ENCODE measurements at regions not wholly inside any gene's neighbourhood (a gene's known extent, or its start where the extent isn't known, plus 50 kb on each side); places are given as distances from the start of the nearest gene placed in this dataset.
"Not testable (repeated sequence)": the region's sequence is repeated elsewhere in the genome, so short reads cannot be mapped to it uniquely, and the experiment has no call there.

GRCh38 chr14:83918546-83918945 is 1611.4 kb upstream of the FLRT2 start:
- WGBS (ENCODE audit: insufficient coverage), result 100% methylated on average over 1 of the region's 2 CpGs

GRCh38 chr14:83919675-83920074 is 1610.3 kb upstream of the FLRT2 start:
- 92% methylated on average over 10 of the region's 13 CpGs for WGBS (ENCODE audit: insufficient coverage)
- not testable (repeated sequence) for DNase-seq (ENCODE audit: low read depth in 4 of 6, low spot score in 6 of 6); H3K9me3 ChIP-seq (ENCODE audit: control insufficient read depth, insufficient read depth, low read length); H3K36me3 ChIP-seq (ENCODE audit: control insufficient read depth, insufficient read depth, low read length); H3K27ac ChIP-seq (ENCODE audit: low read depth, low read length); H3K4me1 ChIP-seq (ENCODE audit: control insufficient read depth, insufficient read depth, low read length); H3K4me3 ChIP-seq (ENCODE audit: low read depth, low read length); H3K27me3 ChIP-seq (ENCODE audit: control insufficient read depth, insufficient read depth, low read length)

More at GRCh38 chr14:83918546-83918945, 1611.4 kb upstream of the FLRT2 start:
- DNase-seq (ENCODE audit: low read depth in 4 of 6, low spot score in 6 of 6), result peak in 1 of 6 donors; percentile 72
- Histone ChIP-seq H3K4me1 (ENCODE audit: control insufficient read depth, insufficient read depth, low read length) (no peaks in the 10 kb centered on the region), H3K4me3 (ENCODE audit: low read depth, low read length) (no peak overlapping the region), H3K36me3 (ENCODE audit: control insufficient read depth, insufficient read depth, low read length) (no peaks in the 10 kb centered on the region), H3K27me3 (ENCODE audit: control insufficient read depth, insufficient read depth, low read length) (no peaks in the 10 kb centered on the region), H3K27ac (ENCODE audit: low read depth, low read length) (no peak overlapping the region), H3K9me3 (ENCODE audit: control insufficient read depth, insufficient read depth, low read length) (no peaks in the 10 kb centered on the region)

GRCh38 chr14:83923842-83924241 is 1606.1 kb upstream of the FLRT2 start:
- Histone ChIP-seq H3K4me3 (ENCODE audit: low read depth, low read length) (no peak overlapping the region), H3K27ac (ENCODE audit: low read depth, low read length) (no peak overlapping the region), H3K27me3 (ENCODE audit: control insufficient read depth, insufficient read depth, low read length) (no peaks in the 10 kb centered on the region), H3K36me3 (ENCODE audit: control insufficient read depth, insufficient read depth, low read length) (no peaks in the 10 kb centered on the region), H3K4me1 (ENCODE audit: control insufficient read depth, insufficient read depth, low read length) (no peaks in the 10 kb centered on the region), H3K9me3 (ENCODE audit: control insufficient read depth, insufficient read depth, low read length) (no peaks in the 10 kb centered on the region)
- WGBS (ENCODE audit: insufficient coverage), result 96% methylated on average over 3 of the region's 4 CpGs
- no peak for DNase-seq (ENCODE audit: low read depth in 4 of 6, low spot score in 6 of 6)

GRCh38 chr14:83924259-83924658 is 1605.7 kb upstream of the FLRT2 start:
- 90% methylated on average over 3 of the region's 3 CpGs for WGBS (ENCODE audit: insufficient coverage)
- no peak overlapping the region for H3K4me3 ChIP-seq (ENCODE audit: low read depth, low read length)

GRCh38 chr14:83940253-83940652 is 1589.7 kb upstream of the FLRT2 start:
- H3K27ac ChIP-seq (ENCODE audit: low read depth, low read length), result no peak overlapping the region
- no peaks in the 10 kb centered on the region for H3K27me3 ChIP-seq (ENCODE audit: control insufficient read depth, insufficient read depth, low read length)
- H3K4me3 ChIP-seq (ENCODE audit: low read depth, low read length), result no peak overlapping the region
- DNase-seq (ENCODE audit: low read depth in 4 of 6, low spot score in 6 of 6), result peak in 2 of 6 donors; percentile 14 to 53
- no peaks in the 10 kb centered on the region for H3K4me1 ChIP-seq (ENCODE audit: control insufficient read depth, insufficient read depth, low read length)
- H3K36me3 ChIP-seq (ENCODE audit: control insufficient read depth, insufficient read depth, low read length), result no peaks in the 10 kb centered on the region
- peaks cover 3% of the 10 kb centered on the region for H3K9me3 ChIP-seq (ENCODE audit: control insufficient read depth, insufficient read depth, low read length)
- no CpG with 5 or more reads among the region's 2 CpGs for WGBS (ENCODE audit: insufficient coverage)

More at GRCh38 chr14:83924259-83924658, 1605.7 kb upstream of the FLRT2 start:
- Histone ChIP-seq H3K4me1 (ENCODE audit: control insufficient read depth, insufficient read depth, low read length) (no peaks in the 10 kb centered on the region), H3K27ac (ENCODE audit: low read depth, low read length) (no peak overlapping the region), H3K36me3 (ENCODE audit: control insufficient read depth, insufficient read depth, low read length) (no peaks in the 10 kb centered on the region), H3K9me3 (ENCODE audit: control insufficient read depth, insufficient read depth, low read length) (no peaks in the 10 kb centered on the region), H3K27me3 (ENCODE audit: control insufficient read depth, insufficient read depth, low read length) (no peaks in the 10 kb centered on the region)
- DNase-seq (ENCODE audit: low read depth in 4 of 6, low spot score in 6 of 6), result no peak

- Histone ChIP-seq H3K4me1 (ENCODE audit: control insufficient read depth, insufficient read depth, low read length) (no peaks in the 10 kb centered on the region), H3K27ac (ENCODE audit: low read depth, low read length) (no peak overlapping the region), H3K4me3 (ENCODE audit: low read depth, low read length) (no peak overlapping the region), H3K9me3 (ENCODE audit: control insufficient read depth, insufficient read depth, low read length) (peaks cover 2% of the 10 kb centered on the region), H3K36me3 (ENCODE audit: control insufficient read depth, insufficient read depth, low read length) (no peaks in the 10 kb centered on the region), H3K27me3 (ENCODE audit: control insufficient read depth, insufficient read depth, low read length) (no peaks in the 10 kb centered on the region)
- no CpG with 5 or more reads among the region's 1 CpG for WGBS (ENCODE audit: insufficient coverage)
- no peak for DNase-seq (ENCODE audit: low read depth in 4 of 6, low spot score in 6 of 6)
These were observed 1571.6 kb upstream of the FLRT2 start for GRCh38 chr14:83958359-83958758.

GRCh38 chr14:83960832-83961512 is 1569.0 kb upstream of the FLRT2 start:
- H3K27ac ChIP-seq (ENCODE audit: low read depth, low read length), result no peak overlapping the region
- H3K4me1 ChIP-seq (ENCODE audit: control insufficient read depth, insufficient read depth, low read length), result no peaks in the 10 kb centered on the region
- H3K4me3 ChIP-seq (ENCODE audit: low read depth, low read length), result no peak overlapping the region
- 22% methylated on average over 2 of the region's 2 CpGs for WGBS (ENCODE audit: insufficient coverage)
- H3K27me3 ChIP-seq (ENCODE audit: control insufficient read depth, insufficient read depth, low read length), result no peaks in the 10 kb centered on the region
- no peaks in the 10 kb centered on the region for H3K36me3 ChIP-seq (ENCODE audit: control insufficient read depth, insufficient read depth, low read length)
- no peaks in the 10 kb centered on the region for H3K9me3 ChIP-seq (ENCODE audit: control insufficient read depth, insufficient read depth, low read length)
- no peak for DNase-seq (ENCODE audit: low read depth in 4 of 6, low spot score in 6 of 6)

GRCh38 chr14:83969998-83970397 is 1559.9 kb upstream of the FLRT2 start:
- WGBS (ENCODE audit: insufficient coverage), result 96% methylated on average over 2 of the region's 5 CpGs
- H3K4me3 ChIP-seq (ENCODE audit: low read depth, low read length), result no peak overlapping the region
- no peak for DNase-seq (ENCODE audit: low read depth in 4 of 6, low spot score in 6 of 6)
- H3K27me3 ChIP-seq (ENCODE audit: control insufficient read depth, insufficient read depth, low read length), result no peaks in the 10 kb centered on the region
- no peaks in the 10 kb centered on the region for H3K36me3 ChIP-seq (ENCODE audit: control insufficient read depth, insufficient read depth, low read length)
- H3K4me1 ChIP-seq (ENCODE audit: control insufficient read depth, insufficient read depth, low read length), result peaks cover 2% of the 10 kb centered on the region
- no peaks in the 10 kb centered on the region for H3K9me3 ChIP-seq (ENCODE audit: control insufficient read depth, insufficient read depth, low read length)
- H3K27ac ChIP-seq (ENCODE audit: low read depth, low read length), result no peak overlapping the region

- H3K9me3 ChIP-seq (ENCODE audit: control insufficient read depth, insufficient read depth, low read length), result no peaks in the 10 kb centered on the region
- WGBS (ENCODE audit: insufficient coverage), result 93% methylated on average over 3 of the region's 3 CpGs
- peak in 1 of 6 donors; percentile 73 for DNase-seq (ENCODE audit: low read depth in 4 of 6, low spot score in 6 of 6)
- no peaks in the 10 kb centered on the region for H3K36me3 ChIP-seq (ENCODE audit: control insufficient read depth, insufficient read depth, low read length)
- H3K27me3 ChIP-seq (ENCODE audit: control insufficient read depth, insufficient read depth, low read length), result no peaks in the 10 kb centered on the region
- H3K4me1 ChIP-seq (ENCODE audit: control insufficient read depth, insufficient read depth, low read length), result peaks cover 2% of the 10 kb centered on the region
- no peak overlapping the region for H3K4me3 ChIP-seq (ENCODE audit: low read depth, low read length)
- no peak overlapping the region for H3K27ac ChIP-seq (ENCODE audit: low read depth, low read length)
These were observed 1557.3 kb upstream of the FLRT2 start for GRCh38 chr14:83972631-83973030.

GRCh38 chr14:83974647-83975163 is 1555.2 kb upstream of the FLRT2 start:
- Histone ChIP-seq H3K27me3 (ENCODE audit: control insufficient read depth, insufficient read depth, low read length) (no peaks in the 10 kb centered on the region), H3K4me3 (ENCODE audit: low read depth, low read length) (no peak overlapping the region), H3K27ac (ENCODE audit: low read depth, low read length) (no peak overlapping the region), H3K9me3 (ENCODE audit: control insufficient read depth, insufficient read depth, low read length) (no peaks in the 10 kb centered on the region), H3K36me3 (ENCODE audit: control insufficient read depth, insufficient read depth, low read length) (no peaks in the 10 kb centered on the region), H3K4me1 (ENCODE audit: control insufficient read depth, insufficient read depth, low read length) (peaks cover 2% of the 10 kb centered on the region)
- DNase-seq (ENCODE audit: low read depth in 4 of 6, low spot score in 6 of 6), result no peak
- WGBS (ENCODE audit: insufficient coverage), result no CpG with 5 or more reads among the region's 5 CpGs
